ENCODE measurements at regions not wholly inside any gene's neighbourhood (a gene's known extent, or its start where the extent isn't known, plus 50 kb on each side); places are given as distances from the start of the nearest gene placed in this dataset.

- no peak for TF ChIP-seq CTCF (IDR thresholded peaks at IDR 0.05; ENCODE audit: insufficient read depth, missing control alignments)
- DNase-seq (ENCODE audit: insufficient read length, low spot score) (no peak), FAIRE-seq (no peak)
These were observed 370.1 kb upstream of the TLE4 start for GRCh38 chr9:79201636-79202035.

GRCh38 chr9:79208791-79209396 lies 362.9 kb upstream of the TLE4 start:
- DNase-seq (ENCODE audit: insufficient read length, low spot score) (no peak), FAIRE-seq (no peak)
- no peak for TF ChIP-seq CTCF (IDR thresholded peaks at IDR 0.05; ENCODE audit: insufficient read depth, missing control alignments)

- no peak for TF ChIP-seq CTCF (IDR thresholded peaks at IDR 0.05; ENCODE audit: insufficient read depth, missing control alignments)
- DNase-seq (ENCODE audit: insufficient read length, low spot score) = no peak
- no peak for FAIRE-seq
These were observed 361.1 kb upstream of the TLE4 start for GRCh38 chr9:79210541-79211243.

GRCh38 chr9:79213417-79214125 lies 358.2 kb upstream of the TLE4 start:
- no peak for TF ChIP-seq CTCF (IDR thresholded peaks at IDR 0.05; ENCODE audit: insufficient read depth, missing control alignments)
- no peak for DNase-seq (ENCODE audit: insufficient read length, low spot score)
- FAIRE-seq = no peak

- FAIRE-seq = no peak
- no peak for TF ChIP-seq CTCF (IDR thresholded peaks at IDR 0.05; ENCODE audit: insufficient read depth, missing control alignments)
- DNase-seq (ENCODE audit: insufficient read length, low spot score) = no peak
These were observed 355.9 kb upstream of the TLE4 start for GRCh38 chr9:79215821-79216220.

- DNase-seq (ENCODE audit: insufficient read length, low spot score) = no peak
- no peak for FAIRE-seq
- TF ChIP-seq CTCF (IDR thresholded peaks at IDR 0.05; ENCODE audit: insufficient read depth, missing control alignments) = no peak
These were observed 351.5 kb upstream of the TLE4 start for GRCh38 chr9:79220251-79220650.

- no peak for FAIRE-seq
These were observed 351.1 kb upstream of the TLE4 start for GRCh38 chr9:79220666-79221065.

More at GRCh38 chr9:79220666-79221065, 351.1 kb upstream of the TLE4 start:
- no peak for TF ChIP-seq CTCF (IDR thresholded peaks at IDR 0.05; ENCODE audit: insufficient read depth, missing control alignments)
- no peak for DNase-seq (ENCODE audit: insufficient read length, low spot score)

Data from D721Med (cell line).